Kidney (tissue), 13 donors: ENCODE measurements at regions not wholly inside any gene's neighbourhood (a gene's known extent, or its start where the extent isn't known, plus 50 kb on each side); places are given as distances from the start of the nearest gene placed in this dataset.

Experiments
- DNase-seq, 5 donors: peaks; one replicate each; pipeline ENCODE4 v3.0.0-alpha.2; 2013 to 2020
- FAIRE-seq: peaks from 2 replicates; lab custom pipeline; 2012; peaks lifted over from hg19 to GRCh38; lab: Jason Lieb, UNC
- H3K27ac ChIP-seq, 2 donors: one replicate each; pipeline ENCODE4 v1.7.0; 2013; ENCODE audit warnings: low read depth in 2 of 2, low read length in 2 of 2, inconsistent platforms in 1 of 2
- H3K27me3 ChIP-seq: one replicate; pipeline ENCODE4 v1.7.1; 2013; ENCODE audit warnings: low read length, inconsistent platforms; ENCODE audit not compliant: control insufficient read depth, insufficient read depth
- H3K36me3 ChIP-seq, 3 donors: one replicate each; pipeline versions ENCODE4 v1.7.0 to v1.7.1; 2013; ENCODE audit warnings: low read length in 3 of 3, control low read depth in 1 of 3, inconsistent platforms in 1 of 3; ENCODE audit not compliant: insufficient read depth in 3 of 3, control insufficient read depth in 2 of 3
- H3K4me1 ChIP-seq, 3 donors: one replicate each; pipeline versions ENCODE4 v1.7.0 to v1.7.1; 2013; ENCODE audit warnings: low read length in 3 of 3, inconsistent platforms in 1 of 3, low read depth in 1 of 3; ENCODE audit not compliant: control insufficient read depth in 2 of 3, insufficient read depth in 2 of 3
- H3K4me3 ChIP-seq, 3 donors: one replicate each; pipeline versions ENCODE4 v1.7.0 to v1.8.1; 2013; ENCODE audit warnings: low read length in 3 of 3, control low read depth in 1 of 3, inconsistent platforms in 1 of 3
- H3K9ac ChIP-seq, 3 donors: one replicate each; pipeline versions ENCODE4 v1.7.0 to v1.7.1; 2013; ENCODE audit warnings: low read length in 3 of 3, control low read depth in 1 of 3, inconsistent platforms in 1 of 3
- H3K9me3 ChIP-seq, 3 donors: one replicate each; pipeline versions ENCODE4 v1.7.0 to v1.7.1; 2013; ENCODE audit warnings: low read length in 3 of 3, control low read depth in 1 of 3, inconsistent platforms in 1 of 3; ENCODE audit not compliant: control insufficient read depth in 2 of 3, insufficient read depth in 1 of 3
- intact Hi-C: fragments of 100-400 bp; cut with DNase I; formaldehyde crosslinking; loops from one replicate; pipeline ENCODE4 v1.11.1; 2022
- TF ChIP-seq, protein P1 (sequence below): IDR thresholded peaks from 3 replicates; pipeline ENCODE4 v1.5.1; 2012; ENCODE audit warnings: mild to moderate bottlenecking, moderate library complexity, borderline replicate concordance; ENCODE audit not compliant: insufficient read depth; ENCODE audit errors: extremely low read depth
- donor health status: control.
- donor health status: control.
- donor health status: control.
- donor health status: control.
- donor health status: control.
- donor health status: DM: yes; HTN: yes; CAD: no.
- donor health status: Normal renal cell carcinoma (clear cell type).

DNA sequence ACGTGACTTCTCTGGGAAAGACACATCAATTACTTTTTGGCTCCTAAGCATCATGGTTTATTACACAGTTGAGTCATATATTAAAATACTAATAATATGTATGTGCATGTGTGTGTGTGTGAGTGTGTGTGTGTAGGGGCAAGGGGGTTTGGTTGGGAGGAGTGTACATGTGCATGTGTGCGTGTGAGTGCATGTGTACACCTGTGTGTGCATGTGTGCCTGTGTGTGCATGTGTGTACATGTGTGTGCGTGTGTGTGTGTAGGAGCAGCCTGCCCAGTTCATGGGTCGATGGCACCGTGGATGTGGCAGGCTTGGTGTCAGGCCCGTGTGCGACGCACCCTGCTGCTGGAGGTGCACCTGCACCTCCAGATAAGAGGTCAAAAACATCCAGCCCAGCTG lies 99.0 kb upstream of the SNTG2 start:
- DNase-seq, result no peak
- Histone ChIP-seq H3K4me3 (no peak overlapping the region), H3K9me3 (no peaks in the 10 kb centered on the region), H3K36me3 (no peaks in the 10 kb centered on the region), H3K9ac (no peak overlapping the region), H3K4me1 (no peaks in the 10 kb centered on the region), H3K27me3 (no peaks in the 10 kb centered on the region), H3K27ac (no peak overlapping the region)
- TF ChIP-seq, protein P1, sequence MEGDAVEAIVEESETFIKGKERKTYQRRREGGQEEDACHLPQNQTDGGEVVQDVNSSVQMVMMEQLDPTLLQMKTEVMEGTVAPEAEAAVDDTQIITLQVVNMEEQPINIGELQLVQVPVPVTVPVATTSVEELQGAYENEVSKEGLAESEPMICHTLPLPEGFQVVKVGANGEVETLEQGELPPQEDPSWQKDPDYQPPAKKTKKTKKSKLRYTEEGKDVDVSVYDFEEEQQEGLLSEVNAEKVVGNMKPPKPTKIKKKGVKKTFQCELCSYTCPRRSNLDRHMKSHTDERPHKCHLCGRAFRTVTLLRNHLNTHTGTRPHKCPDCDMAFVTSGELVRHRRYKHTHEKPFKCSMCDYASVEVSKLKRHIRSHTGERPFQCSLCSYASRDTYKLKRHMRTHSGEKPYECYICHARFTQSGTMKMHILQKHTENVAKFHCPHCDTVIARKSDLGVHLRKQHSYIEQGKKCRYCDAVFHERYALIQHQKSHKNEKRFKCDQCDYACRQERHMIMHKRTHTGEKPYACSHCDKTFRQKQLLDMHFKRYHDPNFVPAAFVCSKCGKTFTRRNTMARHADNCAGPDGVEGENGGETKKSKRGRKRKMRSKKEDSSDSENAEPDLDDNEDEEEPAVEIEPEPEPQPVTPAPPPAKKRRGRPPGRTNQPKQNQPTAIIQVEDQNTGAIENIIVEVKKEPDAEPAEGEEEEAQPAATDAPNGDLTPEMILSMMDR, result no peak
- no peak for FAIRE-seq
- intact Hi-C loops, result no loop called here

DNA sequence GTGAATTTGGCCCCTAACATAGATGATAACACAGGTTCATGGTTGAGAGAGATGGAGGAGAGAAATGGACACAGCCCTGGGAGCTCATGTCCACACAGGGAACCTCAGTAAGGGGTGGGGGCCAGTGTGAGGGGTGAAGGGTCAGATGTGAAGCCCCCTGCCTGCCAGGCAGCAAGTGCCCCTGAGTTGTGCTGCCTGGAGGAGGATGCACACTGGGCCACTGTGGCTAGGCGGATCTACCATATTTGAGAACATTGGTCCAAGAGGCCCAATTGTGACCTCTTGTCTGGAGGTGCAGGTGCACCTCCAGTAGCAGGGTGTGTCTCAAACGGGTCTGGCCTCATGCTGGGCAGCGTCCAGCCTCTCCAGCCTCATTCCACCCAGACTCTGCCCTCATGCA lies 99.6 kb upstream of the SNTG2 start:
- Histone ChIP-seq H3K27me3 (no peaks in the 10 kb centered on the region), H3K27ac (no peak overlapping the region), H3K4me3 (no peak overlapping the region), H3K36me3 (no peaks in the 10 kb centered on the region), H3K9ac (no peak overlapping the region), H3K9me3 (no peaks in the 10 kb centered on the region), H3K4me1 (no peaks in the 10 kb centered on the region)
- DNase-seq (no peak), FAIRE-seq (no peak)
- intact Hi-C loops, result no loop called here
- TF ChIP-seq, protein P1, result no peak

DNA sequence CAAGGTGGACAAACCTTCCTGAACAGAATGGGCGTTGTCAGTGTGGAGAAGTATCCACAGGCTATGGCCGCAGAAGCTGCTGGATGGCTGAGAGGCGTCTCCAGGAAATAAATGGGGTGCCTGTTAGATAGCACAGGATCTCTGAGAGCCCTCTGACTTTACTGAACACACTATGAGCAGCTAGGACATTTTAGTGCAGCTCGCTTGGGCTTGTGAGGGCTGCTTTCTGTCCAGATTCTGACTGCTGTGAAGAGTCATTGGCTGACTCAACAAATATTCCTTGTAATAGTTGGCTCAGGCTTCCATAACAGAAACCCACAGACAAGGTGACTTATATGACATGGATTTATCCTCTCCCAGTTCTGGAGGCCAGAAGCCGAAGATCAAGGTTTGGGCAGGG lies 100.2 kb upstream of the SNTG2 start:
- Histone ChIP-seq H3K9me3 (no peaks in the 10 kb centered on the region), H3K9ac (no peak overlapping the region), H3K4me1 (no peaks in the 10 kb centered on the region), H3K36me3 (no peaks in the 10 kb centered on the region), H3K4me3 (no peak overlapping the region), H3K27me3 (no peaks in the 10 kb centered on the region), H3K27ac (no peak overlapping the region)
- no peak for DNase-seq
- TF ChIP-seq, protein P1, result no peak
- intact Hi-C loops, result no loop called here
- FAIRE-seq, result no peak

DNA sequence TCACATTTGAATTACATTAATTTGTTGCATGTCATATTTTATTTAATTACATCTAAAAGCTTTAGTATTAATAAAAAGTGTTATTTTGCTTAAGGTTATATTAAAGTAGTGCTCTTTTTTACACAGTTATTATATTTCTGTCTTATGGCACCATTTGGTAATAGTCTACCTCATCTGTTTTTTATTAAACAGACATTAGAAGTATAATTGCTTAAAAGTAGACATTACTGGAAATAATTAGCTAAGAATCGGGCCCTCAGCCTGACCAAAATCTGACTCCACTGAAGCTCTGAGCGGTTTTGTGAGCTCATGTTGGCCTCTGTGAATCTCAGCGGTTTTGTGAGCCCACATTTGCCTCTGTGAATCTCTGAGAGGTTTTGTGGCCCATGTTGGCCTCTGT lies 102.5 kb upstream of the SNTG2 start:
- H3K36me3 ChIP-seq, result no peaks in the 10 kb centered on the region
- H3K9me3 ChIP-seq, result no peaks in the 10 kb centered on the region
- no peaks in the 10 kb centered on the region for H3K4me1 ChIP-seq
- no peak overlapping the region for H3K9ac ChIP-seq
- TF ChIP-seq, protein P1, result no peak
- intact Hi-C loops, result no loop called here
- no peak overlapping the region for H3K4me3 ChIP-seq
- no peak for DNase-seq
- H3K27ac ChIP-seq, result no peak overlapping the region
- H3K27me3 ChIP-seq, result peaks cover 2% of the 10 kb centered on the region
- no peak for FAIRE-seq
